ENCODE measurements at regions not wholly inside any gene's neighbourhood (a gene's known extent, or its start where the extent isn't known, plus 50 kb on each side); places are given as distances from the start of the nearest gene placed in this dataset.

GRCh38 chr1:190043655-190044054 is 434.0 kb downstream of the BRINP3 start:
- no peak for TF ChIP-seq CTCF (IDR thresholded peaks at IDR 0.05; ENCODE audit: insufficient read depth, missing control alignments)
- peak; percentile 58 for FAIRE-seq

GRCh38 chr1:190046231-190046630 is 431.4 kb downstream of the BRINP3 start:
- no peak for FAIRE-seq
- no peak for TF ChIP-seq CTCF (IDR thresholded peaks at IDR 0.05; ENCODE audit: insufficient read depth, missing control alignments)
- DNase-seq (ENCODE audit: insufficient read length, low spot score): no peak

More at GRCh38 chr1:190043655-190044054, 434.0 kb downstream of the BRINP3 start:
- DNase-seq (ENCODE audit: insufficient read length, low spot score): no peak

Data from D721Med (cell line).